Retinal pigment epithelial cell (primary cell): ENCODE measurements at regions not wholly inside any gene's neighbourhood (a gene's known extent, or its start where the extent isn't known, plus 50 kb on each side); places are given as distances from the start of the nearest gene placed in this dataset.

Experiments used
- DNase-seq: peaks from one replicate; pipeline ENCODE4 v3.0.0-alpha.2; 2010; ENCODE audit warnings: low read depth
- H3K4me3 ChIP-seq: 2 replicates; pipeline ENCODE4 v1.5.1; 2011; ENCODE audit warnings: mild to moderate bottlenecking, low read length, control low read depth, moderate library complexity
- TF ChIP-seq, protein P1 (sequence below): conservative IDR thresholded peaks from 2 replicates; pipeline ENCODE4 v1.5.1; 2011; ENCODE audit warnings: low read depth, low read length, control low read depth, inconsistent platforms

DNA sequence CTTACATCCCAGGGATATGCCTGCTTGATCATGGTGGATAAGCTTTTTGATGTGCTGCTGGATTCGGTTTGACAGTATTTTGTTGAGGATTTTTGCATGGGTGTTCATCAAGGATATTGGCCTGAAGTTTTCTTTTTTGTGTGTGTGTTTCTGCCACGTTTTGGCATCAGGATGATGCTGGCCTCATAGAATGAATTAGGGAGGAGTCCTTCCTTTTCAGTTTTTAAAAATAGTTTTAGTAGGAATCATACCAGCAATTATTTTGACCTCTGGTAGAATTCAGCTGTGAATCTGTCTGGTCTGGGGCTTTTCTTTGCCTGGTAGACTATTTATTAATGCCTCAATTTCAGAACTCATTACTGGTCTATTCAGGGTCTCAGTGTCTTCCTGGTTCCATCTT, 362.4 kb downstream of the JRKL start:
- TF ChIP-seq, protein P1, sequence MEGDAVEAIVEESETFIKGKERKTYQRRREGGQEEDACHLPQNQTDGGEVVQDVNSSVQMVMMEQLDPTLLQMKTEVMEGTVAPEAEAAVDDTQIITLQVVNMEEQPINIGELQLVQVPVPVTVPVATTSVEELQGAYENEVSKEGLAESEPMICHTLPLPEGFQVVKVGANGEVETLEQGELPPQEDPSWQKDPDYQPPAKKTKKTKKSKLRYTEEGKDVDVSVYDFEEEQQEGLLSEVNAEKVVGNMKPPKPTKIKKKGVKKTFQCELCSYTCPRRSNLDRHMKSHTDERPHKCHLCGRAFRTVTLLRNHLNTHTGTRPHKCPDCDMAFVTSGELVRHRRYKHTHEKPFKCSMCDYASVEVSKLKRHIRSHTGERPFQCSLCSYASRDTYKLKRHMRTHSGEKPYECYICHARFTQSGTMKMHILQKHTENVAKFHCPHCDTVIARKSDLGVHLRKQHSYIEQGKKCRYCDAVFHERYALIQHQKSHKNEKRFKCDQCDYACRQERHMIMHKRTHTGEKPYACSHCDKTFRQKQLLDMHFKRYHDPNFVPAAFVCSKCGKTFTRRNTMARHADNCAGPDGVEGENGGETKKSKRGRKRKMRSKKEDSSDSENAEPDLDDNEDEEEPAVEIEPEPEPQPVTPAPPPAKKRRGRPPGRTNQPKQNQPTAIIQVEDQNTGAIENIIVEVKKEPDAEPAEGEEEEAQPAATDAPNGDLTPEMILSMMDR, result no peak
- no peak overlapping the region for H3K4me3 ChIP-seq
- DNase-seq, result no peak

GRCh38 chr11:96753997-96754396, 364.2 kb downstream of the JRKL start:
- TF ChIP-seq, protein P1, result no peak
- H3K4me3 ChIP-seq, result no peak overlapping the region
- no peak for DNase-seq

- DNase-seq, result no peak
- TF ChIP-seq, protein P1, result no peak
- H3K4me3 ChIP-seq, result no peak overlapping the region
Measured at GRCh38 chr11:96755209-96755608, 365.4 kb downstream of the JRKL start.

DNA sequence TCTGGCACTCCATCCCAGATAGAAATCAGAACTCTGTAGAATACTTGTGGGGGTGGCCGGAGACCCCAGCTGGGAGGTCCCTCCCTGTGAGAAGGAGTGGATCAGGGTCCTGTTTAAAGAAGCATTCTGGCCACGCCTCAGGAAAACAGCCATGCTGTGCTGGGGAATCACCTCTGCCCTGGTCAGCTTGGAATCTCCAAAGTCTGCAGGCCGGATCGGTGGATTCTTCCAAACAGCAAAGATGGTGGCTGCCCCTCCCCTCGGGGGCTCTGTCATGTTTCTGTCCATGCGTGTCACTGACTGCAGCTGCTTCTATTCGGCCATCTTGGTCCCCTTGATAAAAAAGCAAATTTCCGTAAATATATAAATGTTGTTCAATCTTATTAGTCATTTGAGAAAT, 365.9 kb downstream of the JRKL start:
- DNase-seq, result no peak
- H3K4me3 ChIP-seq, result no peak overlapping the region
- TF ChIP-seq, protein P1, result no peak

DNA sequence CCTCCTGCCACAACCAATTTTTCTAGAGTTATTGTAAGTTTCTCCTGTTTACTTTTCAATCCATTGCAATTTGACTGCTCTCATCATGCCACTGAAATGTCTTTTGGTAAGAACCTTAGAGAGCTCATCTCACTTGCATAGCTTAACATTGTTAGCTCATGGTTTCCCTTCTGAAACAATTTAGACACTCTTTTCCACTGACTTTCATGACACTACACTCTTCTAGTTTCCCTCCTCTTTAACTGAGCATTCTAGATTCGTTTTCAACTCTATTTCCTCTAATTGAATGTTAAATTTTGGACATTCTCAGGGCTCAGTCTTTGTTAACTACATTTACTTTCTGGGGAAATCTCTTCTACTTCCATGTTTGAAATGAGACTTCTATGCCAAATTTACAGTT, 369.1 kb downstream of the JRKL start:
- TF ChIP-seq, protein P1, result no peak
- no peak for DNase-seq
- no peak overlapping the region for H3K4me3 ChIP-seq

DNA sequence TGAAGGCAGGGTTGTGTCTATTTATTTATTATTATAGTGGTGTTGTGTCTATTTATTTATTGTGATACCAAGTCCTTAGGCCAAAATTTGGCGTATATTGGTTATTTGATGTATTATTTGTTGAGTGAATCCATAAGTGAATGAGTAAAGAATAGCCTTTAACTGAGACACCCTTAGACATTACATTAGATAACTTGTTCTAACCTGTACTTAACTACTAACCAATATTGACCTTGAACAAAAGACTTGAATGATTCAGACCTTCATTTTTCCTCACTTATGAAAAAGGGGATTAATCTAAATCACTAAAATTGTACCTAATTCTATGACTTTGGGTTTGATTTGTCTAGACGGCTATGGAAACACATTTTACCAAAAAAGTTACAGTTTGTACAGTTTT, 370.5 kb downstream of the JRKL start:
- TF ChIP-seq, protein P1, result no peak
- H3K4me3 ChIP-seq, result no peak overlapping the region
- DNase-seq, result no peak

GRCh38 chr11:96760815-96761214, 371.0 kb downstream of the JRKL start:
- no peak for DNase-seq
- TF ChIP-seq, protein P1, result no peak
- no peak overlapping the region for H3K4me3 ChIP-seq
